ENCODE measurements at regions not wholly inside any gene's neighbourhood (a gene's known extent, or its start where the extent isn't known, plus 50 kb on each side); places are given as distances from the start of the nearest gene placed in this dataset.
"Not testable (repeated sequence)": the region's sequence is repeated elsewhere in the genome, so short reads cannot be mapped to it uniquely, and the experiment has no call there.

GRCh38 chr20:12573442-12573841 lies 435.3 kb upstream of the SPTLC3 start:
- no peak for TF ChIP-seq CTCF (conservative IDR thresholded peaks at IDR 0.05; ENCODE audit: low read length)
- DNase-seq (ENCODE audit: low read depth) = no peak
- H3K4me3 ChIP-seq (ENCODE audit: low read length) = no peak overlapping the region

- TF ChIP-seq CTCF (conservative IDR thresholded peaks at IDR 0.05; ENCODE audit: low read length) = no peak
- H3K4me3 ChIP-seq (ENCODE audit: low read length) = no peak overlapping the region
- no peak for DNase-seq (ENCODE audit: low read depth)
Observed at GRCh38 chr20:12575352-12576095, 433.2 kb upstream of the SPTLC3 start.

- no peak overlapping the region for H3K4me3 ChIP-seq (ENCODE audit: low read length)
- no peak for DNase-seq (ENCODE audit: low read depth)
- TF ChIP-seq CTCF (conservative IDR thresholded peaks at IDR 0.05; ENCODE audit: low read length) = no peak
Observed at GRCh38 chr20:12577213-12577612, 431.6 kb upstream of the SPTLC3 start.

GRCh38 chr20:12581644-12582289 lies 427.0 kb upstream of the SPTLC3 start:
- H3K4me3 ChIP-seq (ENCODE audit: low read length) = no peak overlapping the region
- TF ChIP-seq CTCF (conservative IDR thresholded peaks at IDR 0.05; ENCODE audit: low read length) = no peak
- no peak for DNase-seq (ENCODE audit: low read depth)

GRCh38 chr20:12582710-12583109 lies 426.1 kb upstream of the SPTLC3 start:
- H3K4me3 ChIP-seq (ENCODE audit: low read length); DNase-seq (ENCODE audit: low read depth): not testable (repeated sequence)

- TF ChIP-seq CTCF (conservative IDR thresholded peaks at IDR 0.05; ENCODE audit: low read length) = no peak
- no peak for DNase-seq (ENCODE audit: low read depth)
Observed at GRCh38 chr20:12591949-12592470, 416.8 kb upstream of the SPTLC3 start.

GRCh38 chr20:12592756-12593155 lies 416.0 kb upstream of the SPTLC3 start:
- TF ChIP-seq CTCF (conservative IDR thresholded peaks at IDR 0.05; ENCODE audit: low read length) = no peak
- no peak overlapping the region for H3K4me3 ChIP-seq (ENCODE audit: low read length)
- DNase-seq (ENCODE audit: low read depth) = no peak

More at GRCh38 chr20:12591949-12592470, 416.8 kb upstream of the SPTLC3 start:
- H3K4me3 ChIP-seq (ENCODE audit: low read length) = no peak overlapping the region
